ENCODE measurements at regions not wholly inside any gene's neighbourhood (a gene's known extent, or its start where the extent isn't known, plus 50 kb on each side); places are given as distances from the start of the nearest gene placed in this dataset.

- TF ChIP-seq MEF2A (IDR thresholded peaks at IDR 0.05; ENCODE audit: borderline replicate concordance, low read depth) (no peak), TAF1 (IDR thresholded peaks at IDR 0.05; ENCODE audit: borderline replicate concordance, low read depth, low read length) (no peak), CTCF (IDR thresholded peaks at IDR 0.05) (no peak), RFX5 (IDR thresholded peaks at IDR 0.05; ENCODE audit: low read length) (no peak), EP300 (IDR thresholded peaks at IDR 0.05; ENCODE audit: borderline replicate concordance in 1 of 2, low read depth in 1 of 2, low read length in 1 of 2) (no peak), MAX (IDR thresholded peaks at IDR 0.05; ENCODE audit: low read depth) (no peak)
Measured at GRCh38 chr9:7456377-7456776, 343.2 kb downstream of the DMAC1 start.

Data from SK-N-SH (cell line).